ENCODE measurements at regions not wholly inside any gene's neighbourhood (a gene's known extent, or its start where the extent isn't known, plus 50 kb on each side); places are given as distances from the start of the nearest gene placed in this dataset.

GRCh38 chr1:168970926-168971659 lies 135.4 kb upstream of the ATP1B1 start:
- no peak for DNase-seq

GRCh38 chr1:168972225-168972624 lies 134.3 kb upstream of the ATP1B1 start:
- DNase-seq: no peak

DNA sequence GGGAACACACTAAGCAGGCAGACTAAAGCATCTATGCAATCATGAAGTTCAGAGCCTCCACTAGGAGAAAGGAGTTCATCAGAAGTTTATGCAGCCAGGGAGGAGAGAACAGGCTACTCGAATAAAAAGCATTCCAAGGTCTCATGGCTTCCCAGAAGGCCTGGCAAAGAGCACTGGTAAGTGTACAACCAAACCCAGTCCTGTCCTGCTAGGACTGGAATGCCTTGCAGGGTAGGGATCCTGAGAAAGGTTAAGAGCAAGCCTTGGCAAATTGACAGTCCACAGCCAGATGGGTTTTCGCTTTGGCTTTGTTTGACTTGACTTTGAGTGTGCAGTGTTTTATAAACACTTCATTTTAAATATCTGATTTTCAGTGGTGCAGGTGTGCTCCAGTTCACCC lies 133.6 kb upstream of the ATP1B1 start:
- no peak for DNase-seq

GRCh38 chr1:168974117-168974516 lies 132.4 kb upstream of the ATP1B1 start:
- DNase-seq: no peak

- DNase-seq: no peak
Measured at GRCh38 chr1:168974611-168975010, 131.9 kb upstream of the ATP1B1 start.

DNA sequence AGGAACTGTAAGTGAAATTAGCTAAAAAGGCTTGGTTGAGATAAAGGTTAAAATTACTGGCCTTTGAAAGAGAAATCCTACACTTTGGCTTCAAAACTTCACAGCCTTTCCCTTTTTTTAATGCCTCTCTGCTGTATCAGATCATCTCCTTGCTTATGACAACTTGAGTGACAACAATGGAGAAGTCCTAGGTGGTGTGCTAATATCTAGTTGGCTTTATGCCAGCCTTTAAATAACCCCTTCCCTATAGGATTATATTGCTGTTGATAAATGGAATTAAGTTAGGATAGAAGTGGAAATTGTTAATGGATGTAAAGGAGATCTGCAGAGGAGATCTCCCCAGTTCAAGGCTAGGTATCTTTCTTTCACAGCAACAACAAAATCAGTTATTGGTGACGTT lies 130.2 kb upstream of the ATP1B1 start:
- no peak for DNase-seq

DNA sequence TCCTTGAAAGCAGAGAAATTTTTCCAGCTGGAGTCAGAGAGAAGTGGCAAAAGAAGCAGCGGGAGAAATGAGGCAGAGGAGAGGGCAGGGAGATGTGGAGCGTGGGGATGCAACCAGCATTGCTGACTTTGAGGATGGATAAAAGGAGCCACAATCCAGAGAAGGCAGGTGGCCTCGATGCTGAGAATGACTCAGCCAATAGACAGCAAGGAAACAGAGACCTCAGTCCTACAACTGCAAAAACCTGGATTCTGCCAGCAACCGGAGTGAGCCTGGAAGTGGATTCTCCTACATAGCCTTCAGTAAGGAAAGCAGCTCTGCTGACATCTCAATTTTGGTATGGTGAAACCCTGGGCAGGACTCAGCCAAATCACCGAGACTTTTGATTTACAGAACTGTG lies 128.9 kb upstream of the ATP1B1 start:
- DNase-seq: no peak

- DNase-seq: no peak
Measured at GRCh38 chr1:168979276-168979675, 127.2 kb upstream of the ATP1B1 start.

GRCh38 chr1:168980180-168980579 lies 126.3 kb upstream of the ATP1B1 start:
- DNase-seq: no peak

GRCh38 chr1:168980656-168981055 lies 125.8 kb upstream of the ATP1B1 start:
- DNase-seq: no peak

DNA sequence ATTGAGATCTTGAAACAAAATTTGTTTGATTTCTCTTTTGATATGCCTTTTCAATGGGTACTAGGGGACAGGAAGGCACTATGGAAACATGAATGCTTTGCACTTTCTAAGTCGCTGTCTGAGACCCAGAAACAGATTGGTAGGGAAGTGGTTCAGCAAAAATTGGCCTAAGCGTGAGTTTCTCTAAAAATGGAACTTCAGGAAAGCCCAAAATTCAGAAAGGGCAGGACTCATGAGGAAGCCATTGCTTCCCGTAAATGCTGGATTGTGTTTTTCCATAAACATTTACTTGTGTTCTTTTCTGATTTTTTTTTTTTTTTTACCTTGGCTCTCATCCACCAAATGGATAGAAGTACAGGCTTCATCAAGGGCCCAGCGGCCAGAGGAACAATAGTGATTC lies 123.7 kb upstream of the ATP1B1 start:
- no peak for DNase-seq

DNA sequence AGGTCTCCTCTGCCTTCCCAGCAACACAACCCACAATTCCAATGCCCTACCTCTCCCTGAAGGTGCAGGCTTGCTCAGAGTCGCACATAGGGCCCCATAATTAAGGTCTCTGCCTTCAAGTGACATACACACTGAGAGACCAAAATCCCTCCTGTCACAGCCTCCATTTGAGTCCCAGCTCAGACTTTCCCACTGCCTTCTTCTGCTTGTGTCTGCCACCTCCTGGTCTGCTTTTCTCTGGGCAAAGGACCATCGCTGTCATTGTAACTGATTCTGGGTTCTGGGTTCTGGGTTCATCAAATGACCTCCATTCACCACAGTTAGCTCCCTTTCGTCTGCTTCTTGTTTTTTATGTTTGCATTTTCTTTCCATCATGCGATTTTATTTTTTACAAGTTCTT lies 119.2 kb upstream of the ATP1B1 start:
- DNase-seq: no peak

GRCh38 chr1:168987923-168988322 lies 118.6 kb upstream of the ATP1B1 start:
- DNase-seq: no peak

GRCh38 chr1:168989985-168990384 lies 116.5 kb upstream of the ATP1B1 start:
- no peak for DNase-seq

DNA sequence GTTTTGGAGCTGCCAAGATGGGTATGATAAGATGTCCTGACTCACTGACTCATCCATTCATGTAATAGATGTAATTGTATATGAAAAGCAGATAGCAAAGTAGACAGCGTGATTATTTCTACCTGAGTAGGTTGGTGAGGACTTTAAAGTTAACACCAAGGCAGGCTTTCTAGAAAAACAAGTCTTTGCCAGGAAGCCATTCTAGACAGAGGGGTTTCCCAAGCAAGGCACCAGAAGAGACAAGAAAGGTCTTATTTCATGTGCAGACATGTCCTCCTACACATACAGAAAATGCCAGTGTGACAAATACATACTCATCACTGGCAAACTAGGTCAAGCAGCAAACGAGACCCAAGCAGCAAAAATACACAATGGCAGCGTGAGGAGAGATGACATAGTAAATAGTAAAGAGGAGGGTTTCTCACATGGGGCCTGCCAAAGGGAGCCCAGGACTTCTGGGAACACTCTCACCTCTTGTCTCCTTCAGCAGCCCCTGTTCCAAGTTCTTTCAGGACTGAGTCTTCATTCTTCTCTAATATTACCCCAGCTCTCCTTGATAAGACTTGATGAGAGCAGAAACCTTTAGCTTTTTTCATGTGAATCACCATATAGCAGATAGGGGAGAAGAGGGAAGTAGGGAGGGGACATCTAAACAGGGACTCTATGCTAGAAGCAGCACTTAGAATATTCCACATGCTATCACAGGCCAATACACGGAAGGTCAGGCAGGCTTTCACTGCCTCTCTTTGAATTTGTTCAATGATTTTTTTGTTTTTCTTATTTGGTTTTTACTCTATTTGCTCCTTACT lies 114.6 kb upstream of the ATP1B1 start:
- no peak for DNase-seq

- no peak for DNase-seq
Measured at GRCh38 chr1:169001353-169001752, 105.1 kb upstream of the ATP1B1 start.

GRCh38 chr1:169003864-169004516 lies 102.5 kb upstream of the ATP1B1 start:
- no peak for DNase-seq

DNA sequence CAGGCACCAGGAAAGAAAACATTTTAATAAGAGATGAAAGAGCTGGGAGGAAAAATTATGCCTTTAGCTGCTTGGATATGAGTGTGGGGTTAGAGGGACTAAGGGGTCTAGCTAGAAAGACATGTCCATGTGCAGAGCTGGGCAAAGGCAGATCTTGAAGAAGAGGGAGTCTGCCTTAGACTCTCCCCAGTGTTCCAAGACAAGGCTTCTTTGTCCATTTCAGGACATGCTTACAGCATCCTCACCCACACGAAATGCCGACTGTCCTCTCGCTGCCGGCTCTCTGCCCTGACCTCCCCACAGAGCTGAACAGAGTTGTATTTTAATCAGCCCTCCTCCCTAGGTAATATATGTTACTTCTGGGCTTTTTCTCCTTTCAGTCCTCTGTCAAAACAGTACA lies 100.7 kb upstream of the ATP1B1 start:
- DNase-seq: no peak

DNA sequence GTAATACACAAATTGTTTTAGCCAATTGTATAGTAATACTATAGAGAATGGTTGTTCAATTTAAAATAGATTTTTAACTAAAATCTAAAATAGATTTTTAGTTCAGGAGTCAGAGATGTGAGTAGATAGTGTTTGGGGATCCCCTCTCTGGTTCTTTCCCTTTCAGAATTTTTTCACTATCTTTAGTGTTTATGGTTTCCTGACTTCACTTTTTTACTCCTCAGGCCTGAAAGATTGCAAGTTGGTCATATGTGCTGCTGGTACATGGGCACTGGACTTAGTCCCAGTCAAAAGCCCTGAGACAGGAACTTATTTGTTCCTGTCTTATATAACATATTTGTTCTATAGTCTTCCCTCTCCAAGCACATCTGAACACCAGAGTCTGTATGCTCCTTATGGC lies 96.8 kb upstream of the ATP1B1 start:
- DNase-seq: no peak

GRCh38 chr1:169012416-169012815 lies 94.1 kb upstream of the ATP1B1 start:
- no peak for DNase-seq

GRCh38 chr1:169013821-169014220 lies 92.7 kb upstream of the ATP1B1 start:
- DNase-seq: no peak

GRCh38 chr1:169015464-169015863 lies 91.0 kb upstream of the ATP1B1 start:
- DNase-seq: no peak

DNA sequence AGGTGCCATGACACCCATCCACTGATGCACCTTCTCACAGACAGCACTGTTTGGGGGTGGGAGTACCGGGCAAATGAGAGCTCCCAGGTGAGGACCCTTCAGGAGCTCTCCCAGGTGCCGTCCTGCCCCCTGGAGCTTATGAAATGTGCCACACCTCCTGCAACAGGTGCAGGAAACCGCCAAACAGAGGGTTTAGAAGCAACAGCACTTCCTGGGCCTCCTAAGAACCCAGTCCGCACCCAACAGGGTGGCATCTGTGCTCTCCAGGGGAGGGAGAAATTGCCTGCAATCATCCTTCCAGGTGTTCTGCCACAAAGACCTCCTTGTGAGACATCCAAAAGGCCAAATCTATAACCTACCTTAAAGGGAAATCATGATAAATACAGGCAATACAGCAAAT lies 87.7 kb upstream of the ATP1B1 start:
- no peak for DNase-seq
